ENCODE measurements at regions not wholly inside any gene's neighbourhood (a gene's known extent, or its start where the extent isn't known, plus 50 kb on each side); places are given as distances from the start of the nearest gene placed in this dataset.

GRCh38 chr2:38163006-38163405 lies 87.1 kb upstream of the CYP1B1 start:
- Mint-ChIP-seq H3K4me3 (ENCODE audit: unreplicated experiment) (no peak overlapping the region), H3K27ac (ENCODE audit: unreplicated experiment) (no peak overlapping the region), H3K4me1 (ENCODE audit: low read depth, unreplicated experiment) (peaks cover 18% of the 10 kb centered on the region), H3K9me3 (ENCODE audit: unreplicated experiment) (peaks cover 3% of the 10 kb centered on the region), H3K27me3 (ENCODE audit: low read depth, unreplicated experiment) (peaks cover 7% of the 10 kb centered on the region), H3K36me3 (ENCODE audit: low read depth, unreplicated experiment) (peaks cover 1% of the 10 kb centered on the region)
- Histone ChIP-seq H3K36me3 (ENCODE audit: insufficient read depth, low read length) (no peaks in the 10 kb centered on the region), H3K9me3 (ENCODE audit: insufficient read depth, low read depth, low read length) (no peaks in the 10 kb centered on the region), H3K4me3 (ENCODE audit: insufficient read depth, low read depth, low read length) (no peak overlapping the region), H3K9ac (ENCODE audit: low read length) (no peak overlapping the region), H3K27me3 (ENCODE audit: insufficient read depth, low read length) (no peaks in the 10 kb centered on the region), H3K4me1 (ENCODE audit: insufficient read depth, low read length) (no peaks in the 10 kb centered on the region), H3K79me2 (ENCODE audit: insufficient read depth, low read length) (no peaks in the 10 kb centered on the region), H3K4me2 (ENCODE audit: low read length) (no peak overlapping the region), H4K20me1 (ENCODE audit: insufficient read depth, low read length) (no peaks in the 10 kb centered on the region), H2AFZ (ENCODE audit: low read depth, low read length) (no peak overlapping the region), H3K27ac (ENCODE audit: low read depth, low read length) (no peak overlapping the region)
- FAIRE-seq (no peak), DNase-seq (ENCODE audit: low read depth) (no peak)
- no peak for TF ChIP-seq CTCF (IDR thresholded peaks at IDR 0.05; ENCODE audit: insufficient read depth, low read depth, low read length)
- no peak for TF ChIP-seq EZH2 (IDR thresholded peaks at IDR 0.05; ENCODE audit: insufficient read depth, low read length)

- no peak overlapping the region for H3K27ac ChIP-seq (ENCODE audit: low read depth, low read length)
- H3K36me3 ChIP-seq (ENCODE audit: insufficient read depth, low read length), result no peaks in the 10 kb centered on the region
- no peak overlapping the region for H3K4me3 Mint-ChIP-seq (ENCODE audit: unreplicated experiment)
- peaks cover 7% of the 10 kb centered on the region for H3K27me3 Mint-ChIP-seq (ENCODE audit: low read depth, unreplicated experiment)
- H2AFZ ChIP-seq (ENCODE audit: low read depth, low read length), result no peak overlapping the region
- H3K4me1 Mint-ChIP-seq (ENCODE audit: low read depth, unreplicated experiment), result peaks cover 22% of the 10 kb centered on the region
- DNase-seq (ENCODE audit: low read depth), result no peak
- H3K9me3 Mint-ChIP-seq (ENCODE audit: unreplicated experiment), result no peaks in the 10 kb centered on the region
- no peak overlapping the region for H3K27ac Mint-ChIP-seq (ENCODE audit: unreplicated experiment)
- H3K9me3 ChIP-seq (ENCODE audit: insufficient read depth, low read depth, low read length), result no peaks in the 10 kb centered on the region
- H3K79me2 ChIP-seq (ENCODE audit: insufficient read depth, low read length), result no peaks in the 10 kb centered on the region
- TF ChIP-seq CTCF (IDR thresholded peaks at IDR 0.05; ENCODE audit: insufficient read depth, low read depth, low read length) (no peak), EZH2 (IDR thresholded peaks at IDR 0.05; ENCODE audit: insufficient read depth, low read length) (no peak)
- H3K4me2 ChIP-seq (ENCODE audit: low read length), result no peak overlapping the region
- H3K9ac ChIP-seq (ENCODE audit: low read length), result no peak overlapping the region
- H4K20me1 ChIP-seq (ENCODE audit: insufficient read depth, low read length), result no peaks in the 10 kb centered on the region
- FAIRE-seq, result no peak
- no peak overlapping the region for H3K4me3 ChIP-seq (ENCODE audit: insufficient read depth, low read depth, low read length)
- H3K27me3 ChIP-seq (ENCODE audit: insufficient read depth, low read length), result no peaks in the 10 kb centered on the region
- H3K36me3 Mint-ChIP-seq (ENCODE audit: low read depth, unreplicated experiment), result peaks cover 1% of the 10 kb centered on the region
- H3K4me1 ChIP-seq (ENCODE audit: insufficient read depth, low read length), result no peaks in the 10 kb centered on the region
Measured at GRCh38 chr2:38160516-38160915, 84.6 kb upstream of the CYP1B1 start.

- no peaks in the 10 kb centered on the region for H3K9me3 ChIP-seq (ENCODE audit: insufficient read depth, low read depth, low read length)
- H3K9ac ChIP-seq (ENCODE audit: low read length), result no peak overlapping the region
- no peaks in the 10 kb centered on the region for H3K27me3 ChIP-seq (ENCODE audit: insufficient read depth, low read length)
- H3K27ac Mint-ChIP-seq (ENCODE audit: unreplicated experiment), result no peak overlapping the region
- no peak overlapping the region for H3K4me3 ChIP-seq (ENCODE audit: insufficient read depth, low read depth, low read length)
- H3K4me1 ChIP-seq (ENCODE audit: insufficient read depth, low read length), result no peaks in the 10 kb centered on the region
- H3K36me3 Mint-ChIP-seq (ENCODE audit: low read depth, unreplicated experiment), result peaks cover 1% of the 10 kb centered on the region
- H3K4me1 Mint-ChIP-seq (ENCODE audit: low read depth, unreplicated experiment), result peaks cover 24% of the 10 kb centered on the region
- H3K79me2 ChIP-seq (ENCODE audit: insufficient read depth, low read length), result no peaks in the 10 kb centered on the region
- H3K9me3 Mint-ChIP-seq (ENCODE audit: unreplicated experiment), result no peaks in the 10 kb centered on the region
- H3K27me3 Mint-ChIP-seq (ENCODE audit: low read depth, unreplicated experiment), result peaks cover 7% of the 10 kb centered on the region
- H2AFZ ChIP-seq (ENCODE audit: low read depth, low read length), result no peak overlapping the region
- H3K36me3 ChIP-seq (ENCODE audit: insufficient read depth, low read length), result no peaks in the 10 kb centered on the region
- H3K27ac ChIP-seq (ENCODE audit: low read depth, low read length), result no peak overlapping the region
- no peak for FAIRE-seq
- no peak overlapping the region for H3K4me2 ChIP-seq (ENCODE audit: low read length)
- H4K20me1 ChIP-seq (ENCODE audit: insufficient read depth, low read length), result no peaks in the 10 kb centered on the region
- no peak for DNase-seq (ENCODE audit: low read depth)
- no peak for TF ChIP-seq CTCF (IDR thresholded peaks at IDR 0.05; ENCODE audit: insufficient read depth, low read depth, low read length)
- TF ChIP-seq EZH2 (IDR thresholded peaks at IDR 0.05; ENCODE audit: insufficient read depth, low read length), result no peak
- no peak overlapping the region for H3K4me3 Mint-ChIP-seq (ENCODE audit: unreplicated experiment)
Measured at GRCh38 chr2:38159597-38159996, 83.6 kb upstream of the CYP1B1 start.
